22Rv1 (cell line): ENCODE measurements at regions not wholly inside any gene's neighbourhood (a gene's known extent, or its start where the extent isn't known, plus 50 kb on each side); places are given as distances from the start of the nearest gene placed in this dataset.
A peak's percentile ranks its signal among the peaks of the same experiment; 100 is the strongest.
"Not testable (repeated sequence)": the region's sequence is repeated elsewhere in the genome, so short reads cannot be mapped to it uniquely, and the experiment has no call there.

Experiments
- H3K27ac ChIP-seq: fragments of 450-650 bp; 2 replicates; pipeline ENCODE4 v1.5.1; 2017
- ZFX ChIP-seq: fragments of 450-650 bp; IDR thresholded peaks from 2 replicates; pipeline ENCODE4 v1.6.1; 2017; ENCODE audit warnings: antibody characterized with exemption, borderline replicate concordance
- TF ChIP-seq, protein P1 (sequence below): fragments of 450-650 bp; IDR thresholded peaks from 2 replicates; pipeline ENCODE4 v1.5.1; 2017; ENCODE audit warnings: mild to moderate bottlenecking

GRCh38 chr7:67661-68395 lies 124.5 kb upstream of the FAM20C start:
- TF ChIP-seq ZFX = no peak
- TF ChIP-seq, protein P1, sequence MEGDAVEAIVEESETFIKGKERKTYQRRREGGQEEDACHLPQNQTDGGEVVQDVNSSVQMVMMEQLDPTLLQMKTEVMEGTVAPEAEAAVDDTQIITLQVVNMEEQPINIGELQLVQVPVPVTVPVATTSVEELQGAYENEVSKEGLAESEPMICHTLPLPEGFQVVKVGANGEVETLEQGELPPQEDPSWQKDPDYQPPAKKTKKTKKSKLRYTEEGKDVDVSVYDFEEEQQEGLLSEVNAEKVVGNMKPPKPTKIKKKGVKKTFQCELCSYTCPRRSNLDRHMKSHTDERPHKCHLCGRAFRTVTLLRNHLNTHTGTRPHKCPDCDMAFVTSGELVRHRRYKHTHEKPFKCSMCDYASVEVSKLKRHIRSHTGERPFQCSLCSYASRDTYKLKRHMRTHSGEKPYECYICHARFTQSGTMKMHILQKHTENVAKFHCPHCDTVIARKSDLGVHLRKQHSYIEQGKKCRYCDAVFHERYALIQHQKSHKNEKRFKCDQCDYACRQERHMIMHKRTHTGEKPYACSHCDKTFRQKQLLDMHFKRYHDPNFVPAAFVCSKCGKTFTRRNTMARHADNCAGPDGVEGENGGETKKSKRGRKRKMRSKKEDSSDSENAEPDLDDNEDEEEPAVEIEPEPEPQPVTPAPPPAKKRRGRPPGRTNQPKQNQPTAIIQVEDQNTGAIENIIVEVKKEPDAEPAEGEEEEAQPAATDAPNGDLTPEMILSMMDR = no peak
- H3K27ac ChIP-seq = no peak overlapping the region

DNA sequence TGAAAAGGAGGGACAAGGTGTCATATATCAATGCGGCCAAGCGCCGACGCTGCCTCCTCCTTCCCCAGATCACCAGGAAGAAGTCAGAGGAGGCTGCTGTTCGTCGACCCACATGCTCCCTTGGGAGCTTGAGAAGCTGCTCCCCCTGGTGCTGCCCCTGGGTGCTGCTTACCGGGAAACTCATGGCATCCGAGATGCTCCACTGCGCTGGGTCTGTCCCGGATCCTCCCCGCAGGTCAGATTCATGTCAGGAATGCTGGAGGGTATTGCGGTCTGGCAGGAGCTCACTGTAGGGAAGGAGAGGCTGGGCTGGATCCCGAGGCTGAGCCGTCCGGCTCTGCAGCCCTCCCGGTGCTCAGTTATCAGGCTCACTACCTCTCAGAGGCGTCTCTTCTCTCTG lies 123.7 kb upstream of the FAM20C start:
- TF ChIP-seq ZFX = no peak
- TF ChIP-seq, protein P1 = peak; percentile 36
- H3K27ac ChIP-seq = no peak overlapping the region

DNA sequence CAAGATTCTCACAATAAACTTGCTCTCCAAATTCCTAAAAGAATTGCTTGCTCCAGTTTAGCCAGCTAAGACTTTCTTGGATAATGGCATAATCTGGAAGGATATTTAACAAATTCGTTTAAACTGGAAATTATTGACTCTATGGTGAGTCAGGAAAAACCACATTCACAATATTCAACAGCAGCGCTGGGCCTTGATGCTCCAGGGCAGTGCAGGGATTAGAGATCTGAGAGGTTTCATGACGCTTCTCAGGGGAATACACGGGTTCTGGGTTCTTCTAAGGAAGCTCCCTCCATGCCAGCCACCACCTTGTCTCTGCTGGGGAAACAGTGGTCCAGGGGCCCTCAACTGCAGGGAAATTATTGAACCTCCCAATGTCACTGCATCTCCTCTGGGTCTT lies 123.3 kb upstream of the FAM20C start:
- H3K27ac ChIP-seq = not testable (repeated sequence)

DNA sequence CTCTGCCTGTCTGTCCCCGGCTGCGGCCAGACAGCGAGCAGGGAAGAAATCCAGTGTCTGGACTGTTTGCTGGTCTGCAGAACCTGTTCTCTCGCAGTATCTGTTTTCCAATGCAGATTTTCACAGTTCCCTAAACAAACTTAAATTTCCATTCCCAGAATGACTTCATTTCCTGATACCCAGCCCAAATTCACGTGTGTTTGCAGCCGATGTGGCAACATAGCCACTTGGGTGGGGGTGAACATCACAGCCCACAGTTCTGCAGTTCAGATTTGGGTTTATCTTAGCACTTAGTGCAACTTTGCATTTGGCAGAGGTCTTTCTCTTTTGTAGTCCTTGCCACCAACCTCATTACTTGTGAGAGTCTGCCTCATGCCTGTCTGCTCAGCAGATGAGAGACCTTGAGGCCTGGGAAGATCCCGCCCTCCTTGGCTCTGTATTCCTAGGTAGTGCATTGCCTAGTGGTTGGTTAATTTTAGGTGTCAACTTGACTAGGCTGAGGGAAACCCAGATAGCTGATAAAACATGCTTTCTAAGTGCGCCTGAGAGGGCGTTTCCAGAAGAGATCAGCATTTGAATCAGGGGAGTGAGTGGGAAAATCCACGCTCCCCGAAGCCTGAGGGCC lies 122.8 kb upstream of the FAM20C start:
- H3K27ac ChIP-seq = not testable (repeated sequence)

- H3K27ac ChIP-seq = not testable (repeated sequence)
Observed at GRCh38 chr7:70207-70606, 122.2 kb upstream of the FAM20C start.

DNA sequence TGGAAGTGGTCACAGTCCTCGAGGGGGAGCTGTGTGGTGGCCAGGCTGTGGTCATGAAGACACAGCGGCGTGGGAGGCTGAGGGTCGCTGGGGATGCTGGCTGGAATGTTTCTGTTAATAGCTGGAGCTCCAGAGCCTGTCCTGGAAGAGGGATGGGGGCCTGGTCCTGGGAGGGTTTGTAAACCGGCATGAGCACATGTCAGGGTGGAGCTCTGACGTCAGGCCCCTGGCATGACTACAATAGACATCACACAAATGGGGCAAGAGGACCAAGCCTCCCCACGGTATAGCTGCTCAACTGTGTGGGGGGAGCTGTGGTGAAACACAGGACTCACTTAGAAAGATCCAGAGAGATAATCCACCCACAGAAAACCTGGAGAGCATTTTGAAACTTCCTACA lies 121.4 kb upstream of the FAM20C start:
- not testable (repeated sequence) for H3K27ac ChIP-seq

DNA sequence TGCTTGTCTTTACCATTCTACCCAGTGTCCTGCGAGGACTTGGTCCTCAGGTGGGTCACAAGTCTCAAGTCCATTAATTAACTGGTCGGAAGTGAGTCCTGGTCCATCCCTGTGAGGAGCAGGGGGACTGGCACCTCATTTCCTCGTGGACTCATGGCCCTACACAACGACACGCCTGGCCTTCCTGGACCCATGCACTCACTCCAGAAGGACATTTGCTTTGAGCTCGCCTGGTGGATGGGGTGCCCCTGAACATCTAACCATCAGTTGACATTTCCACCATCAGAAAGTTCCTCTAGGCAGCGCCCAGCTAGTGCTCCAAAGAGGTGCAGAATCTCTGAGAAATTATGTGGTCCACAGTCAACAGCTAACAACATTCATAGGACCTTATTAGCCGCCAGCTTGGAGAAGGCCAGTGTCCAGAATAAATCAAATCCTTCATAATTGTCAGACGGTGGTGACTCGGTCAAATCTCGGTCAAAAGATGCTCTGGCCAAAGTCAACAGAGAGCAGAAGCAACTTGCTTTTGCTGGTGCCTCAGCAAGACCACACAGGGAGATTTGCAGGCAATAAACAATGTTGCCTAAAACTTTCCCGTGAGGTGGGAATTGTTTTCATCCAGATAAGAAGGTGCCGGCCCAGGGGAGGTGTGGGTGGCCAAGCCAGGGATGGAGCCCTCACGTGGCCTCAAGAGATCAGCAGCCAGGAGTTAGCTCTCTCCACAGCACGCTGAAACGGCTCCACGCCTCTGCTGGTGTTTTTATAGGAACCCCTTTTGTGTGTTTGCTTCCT lies 119.9 kb upstream of the FAM20C start:
- H3K27ac ChIP-seq = not testable (repeated sequence)

DNA sequence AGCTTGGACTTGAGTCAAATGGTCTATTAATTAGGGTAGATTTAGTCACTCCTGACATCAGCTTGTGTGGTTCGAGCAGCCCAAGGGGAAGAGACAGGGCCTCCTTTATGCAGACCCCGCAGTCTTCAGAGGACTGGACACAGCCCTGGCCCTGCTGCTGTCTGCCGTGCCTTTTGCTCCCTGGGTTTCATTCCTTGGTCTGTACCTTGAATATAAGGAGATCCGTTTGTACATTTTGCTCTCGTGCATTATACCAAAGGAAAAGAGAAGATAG lies 119.4 kb upstream of the FAM20C start:
- not testable (repeated sequence) for H3K27ac ChIP-seq

DNA sequence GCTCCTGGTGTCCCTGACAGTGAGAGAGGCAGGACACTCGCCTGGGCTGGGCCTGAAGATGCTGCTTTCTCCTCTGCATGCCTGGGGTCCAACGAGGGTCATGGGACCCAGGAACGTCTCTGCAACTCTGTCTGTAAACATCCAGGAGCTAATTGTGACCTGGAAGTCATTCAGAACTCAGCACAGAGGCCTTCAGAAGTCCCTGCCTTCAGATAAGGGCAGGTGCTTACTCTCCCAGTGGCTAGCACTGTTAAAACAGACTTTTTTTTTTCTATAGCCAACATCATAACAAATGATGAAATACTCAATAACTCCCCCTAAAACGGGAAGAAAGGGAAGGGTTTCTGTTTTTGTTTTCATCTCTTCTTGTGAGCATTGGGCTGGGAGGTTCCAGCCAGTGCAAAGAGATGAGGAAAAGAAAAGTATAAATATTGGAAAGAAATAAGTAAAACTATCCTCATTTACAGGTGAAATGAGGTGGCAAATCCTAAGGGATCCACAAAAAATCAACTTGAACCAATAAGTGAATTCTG lies 118.3 kb upstream of the FAM20C start:
- not testable (repeated sequence) for H3K27ac ChIP-seq

- not testable (repeated sequence) for H3K27ac ChIP-seq
Observed at GRCh38 chr7:75511-75910, 116.9 kb upstream of the FAM20C start.

DNA sequence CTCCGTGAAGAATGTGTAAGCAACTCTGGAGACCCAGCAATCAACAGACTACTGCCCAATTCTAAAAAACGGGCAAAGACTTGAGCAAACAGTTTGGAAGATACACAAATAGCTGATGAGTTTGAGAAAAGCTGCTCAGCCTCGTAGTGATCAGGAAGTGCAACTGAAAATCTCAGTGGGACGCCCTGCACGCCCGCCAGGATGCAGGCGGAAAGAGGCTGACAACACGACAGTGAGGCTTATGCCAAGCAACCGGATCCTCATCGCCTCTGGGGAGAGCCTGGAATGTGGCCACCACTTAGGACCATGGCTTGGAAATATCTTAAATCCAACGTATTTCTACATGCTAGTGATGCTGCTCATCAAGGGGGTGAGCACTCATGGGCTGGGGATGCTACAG lies 116.2 kb upstream of the FAM20C start:
- H3K27ac ChIP-seq = not testable (repeated sequence)

DNA sequence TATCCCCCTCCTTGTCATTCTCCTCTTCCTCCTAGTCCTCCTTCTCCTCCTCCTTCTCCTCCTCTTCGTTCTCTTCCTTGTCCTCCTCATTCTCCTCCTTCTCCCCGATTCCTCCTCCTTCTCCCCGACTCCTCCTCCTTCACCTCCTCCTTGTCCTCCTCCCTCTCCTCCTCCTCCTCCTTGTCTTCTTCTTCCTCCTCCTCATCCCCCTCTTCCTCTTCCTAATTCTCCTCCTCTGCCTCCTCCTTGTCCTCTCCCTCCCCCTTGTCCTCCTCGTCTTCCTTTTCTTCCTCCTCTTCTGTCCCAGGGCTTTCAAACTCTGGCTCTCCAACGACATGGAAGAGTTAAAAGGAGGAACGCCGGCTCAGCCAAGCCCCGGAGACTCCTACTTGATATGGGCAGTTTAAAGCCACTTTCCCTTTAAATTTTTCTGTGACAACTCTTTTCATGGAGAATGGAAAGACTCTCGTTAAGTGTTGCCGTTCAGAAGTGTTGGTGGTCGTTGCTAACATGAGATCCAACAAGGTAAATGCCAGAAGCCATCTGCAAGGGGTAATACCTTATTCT lies 115.5 kb upstream of the FAM20C start:
- not testable (repeated sequence) for H3K27ac ChIP-seq

GRCh38 chr7:78862-79261 lies 113.5 kb upstream of the FAM20C start:
- not testable (repeated sequence) for H3K27ac ChIP-seq

GRCh38 chr7:79400-80055 lies 112.8 kb upstream of the FAM20C start:
- H3K27ac ChIP-seq = not testable (repeated sequence)
